Epidermal melanocyte (primary cell): ENCODE measurements at regions not wholly inside any gene's neighbourhood (a gene's known extent, or its start where the extent isn't known, plus 50 kb on each side); places are given as distances from the start of the nearest gene placed in this dataset.

Experiments
- DNase-seq: peaks from one replicate; pipeline ENCODE4 v3.0.0; 2011; ENCODE audit warnings: low spot score; ENCODE audit not compliant: insufficient read length

DNA sequence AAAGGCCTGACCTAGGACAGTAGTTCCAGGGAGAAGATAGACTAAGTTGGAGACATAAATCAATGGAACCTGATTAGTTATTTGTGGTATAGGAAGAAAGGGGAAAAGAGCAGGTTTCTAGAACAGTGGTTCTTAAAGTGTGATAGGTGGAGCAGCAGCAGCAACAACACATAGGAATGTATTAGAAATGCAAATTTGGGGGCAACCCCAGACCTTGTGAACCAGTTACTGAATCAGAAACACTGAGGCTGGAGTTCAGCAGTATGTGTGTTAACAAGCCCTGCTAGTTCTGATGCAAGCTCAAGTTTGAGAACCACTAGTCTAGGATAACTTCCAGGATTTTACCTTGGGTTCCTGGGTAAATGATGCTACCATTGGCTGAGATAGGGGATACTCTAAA is 308.7 kb downstream of the EMP1 start:
- no peak for DNase-seq

DNA sequence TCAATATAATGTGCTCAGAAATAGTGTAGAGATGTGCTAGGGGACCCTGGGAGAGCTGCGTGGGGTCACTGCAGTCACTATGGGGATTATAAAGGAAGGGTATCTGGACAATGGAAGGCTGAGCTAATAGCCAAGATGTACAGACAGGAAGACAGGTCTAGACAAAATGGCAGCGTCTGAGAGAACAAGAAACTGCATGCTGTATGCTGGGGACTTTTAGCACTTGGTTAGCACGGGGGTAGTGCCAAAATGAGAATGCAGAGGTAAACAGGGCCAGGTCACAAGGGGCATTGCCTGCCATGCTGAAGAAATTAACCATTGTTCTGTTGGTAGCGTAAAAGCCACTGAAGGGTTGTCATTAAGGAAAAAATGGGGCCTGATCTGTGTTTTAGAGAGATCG is 308.2 kb downstream of the EMP1 start:
- DNase-seq: no peak

DNA sequence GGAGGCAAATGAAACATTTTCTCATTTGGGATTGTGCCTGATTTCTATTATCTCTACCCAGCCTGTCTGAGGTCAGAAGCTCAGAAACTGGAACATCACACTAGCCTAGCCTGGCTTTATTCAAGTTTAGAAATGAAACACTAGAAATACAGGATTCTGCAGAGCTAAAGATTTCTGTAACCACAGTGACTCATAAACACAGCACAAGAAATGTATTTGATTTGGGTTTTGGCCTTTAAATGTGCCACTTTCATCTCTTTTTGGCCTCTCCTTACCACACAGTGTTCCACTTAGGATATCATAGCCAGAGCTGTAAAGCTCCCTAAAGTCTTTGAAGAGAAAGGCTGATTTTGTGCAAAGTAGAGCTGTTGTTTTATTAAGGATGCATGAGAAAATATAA is 307.5 kb downstream of the EMP1 start:
- DNase-seq: no peak

DNA sequence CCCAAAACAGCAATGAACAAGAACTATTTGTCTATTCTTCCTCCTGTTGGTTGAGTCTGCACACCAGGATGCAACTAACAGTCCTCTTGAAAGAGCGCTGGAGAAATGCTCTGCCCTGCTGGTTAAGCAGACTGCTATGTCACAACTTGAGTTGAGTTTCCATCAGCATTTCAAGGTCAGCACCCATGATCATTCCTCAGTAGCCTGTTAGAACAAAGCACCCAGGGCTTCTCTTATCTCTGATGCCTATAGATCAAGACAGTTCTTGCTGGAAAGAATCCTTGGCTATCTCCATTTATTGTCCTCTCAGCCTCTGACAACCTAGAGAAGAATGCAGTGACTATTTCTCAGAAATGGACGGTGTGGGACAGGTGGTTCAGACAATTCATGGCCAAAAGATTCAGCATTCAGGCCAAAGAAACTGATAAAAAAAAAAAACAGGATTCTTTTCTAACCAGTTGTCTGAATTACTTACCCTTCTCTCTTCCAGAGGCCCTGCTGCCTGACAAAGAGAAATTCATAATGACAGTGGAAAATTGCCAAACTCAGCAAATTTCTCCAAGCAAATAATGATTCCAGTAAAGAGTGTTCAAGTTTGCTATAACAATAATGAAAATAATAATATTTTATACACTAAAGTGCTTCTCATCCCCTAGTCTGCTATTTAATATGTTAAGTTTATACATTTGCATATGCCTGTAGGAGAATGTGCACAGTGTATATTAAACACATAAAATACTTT is 306.7 kb downstream of the EMP1 start:
- DNase-seq: no peak

DNA sequence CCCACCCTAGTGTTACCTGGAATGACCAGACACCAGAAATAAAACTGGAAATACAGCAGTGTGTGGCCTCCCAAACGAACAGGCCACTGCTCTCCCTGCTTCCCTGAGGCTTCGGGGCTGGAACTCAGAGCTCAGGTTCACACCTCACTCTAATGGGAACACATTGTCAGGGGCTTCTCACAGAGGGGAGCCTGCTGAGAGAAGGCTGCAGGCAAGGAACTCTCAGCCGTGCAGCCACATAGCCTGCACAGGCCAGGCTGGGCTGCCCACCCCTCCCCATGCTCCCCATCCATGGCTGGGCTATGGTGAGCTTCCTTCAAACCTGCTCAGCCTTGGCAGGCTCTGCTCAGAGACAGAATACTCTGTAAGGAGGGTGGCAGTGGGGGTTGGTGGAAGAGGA is 302.5 kb downstream of the EMP1 start:
- DNase-seq: no peak

DNA sequence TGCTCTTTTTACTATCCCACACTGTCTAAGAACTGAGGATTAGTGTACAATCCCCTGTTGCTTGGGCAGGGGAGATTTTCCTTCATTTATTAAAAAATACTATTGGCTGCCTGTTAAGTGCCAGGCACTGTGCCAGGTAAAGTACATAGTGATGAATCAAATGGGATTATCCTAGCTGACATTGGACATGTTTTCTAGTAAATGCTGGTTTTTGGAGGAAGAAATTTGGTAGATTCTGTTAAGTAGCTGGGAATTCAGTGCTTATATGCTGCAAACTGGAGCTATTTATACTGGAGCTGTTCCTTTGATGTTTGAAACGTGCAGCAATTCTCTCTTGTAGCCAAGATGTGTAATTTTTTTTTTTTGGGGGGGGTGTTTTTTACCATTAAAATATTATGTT is 299.6 kb downstream of the EMP1 start:
- DNase-seq: no peak

DNA sequence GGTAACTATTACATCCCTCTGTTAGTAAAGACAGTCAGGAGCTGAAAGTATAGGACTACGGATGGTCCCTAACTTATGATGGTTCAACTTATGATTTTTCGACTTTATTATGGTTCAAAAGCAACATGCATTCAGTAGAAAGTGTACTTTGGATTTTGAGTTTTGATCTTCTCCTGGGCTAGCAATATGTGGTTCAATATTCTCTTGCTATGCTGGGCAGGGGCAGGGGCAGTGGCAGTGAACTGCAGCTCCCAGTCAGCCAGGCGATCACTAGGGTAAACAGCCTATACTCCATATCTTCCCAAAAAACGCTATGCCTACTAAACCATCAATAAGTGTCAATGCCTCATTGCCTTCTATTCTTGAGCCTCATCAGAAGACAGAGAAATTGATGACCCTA is 292.7 kb downstream of the EMP1 start:
- no peak for DNase-seq

DNA sequence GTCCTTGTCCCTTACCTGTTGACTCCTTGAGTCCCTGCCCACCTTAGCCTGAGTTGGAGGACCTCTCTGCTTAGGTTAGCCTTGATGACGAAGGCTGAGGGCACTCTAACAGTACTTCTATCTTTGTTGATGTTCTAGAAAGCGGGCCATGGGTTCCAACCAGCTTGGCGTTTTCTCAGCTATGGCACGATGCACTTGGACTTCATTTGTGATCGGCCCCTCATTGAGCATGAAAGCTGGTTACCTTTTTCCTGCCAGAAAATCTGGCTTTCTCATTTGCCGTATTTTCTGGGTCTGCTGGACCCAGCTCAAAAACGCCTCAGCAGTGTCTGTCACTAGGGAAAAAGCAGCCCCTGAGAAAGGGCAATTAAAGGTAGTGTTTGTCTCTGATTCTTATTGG is 290.8 kb downstream of the EMP1 start:
- DNase-seq: no peak

DNA sequence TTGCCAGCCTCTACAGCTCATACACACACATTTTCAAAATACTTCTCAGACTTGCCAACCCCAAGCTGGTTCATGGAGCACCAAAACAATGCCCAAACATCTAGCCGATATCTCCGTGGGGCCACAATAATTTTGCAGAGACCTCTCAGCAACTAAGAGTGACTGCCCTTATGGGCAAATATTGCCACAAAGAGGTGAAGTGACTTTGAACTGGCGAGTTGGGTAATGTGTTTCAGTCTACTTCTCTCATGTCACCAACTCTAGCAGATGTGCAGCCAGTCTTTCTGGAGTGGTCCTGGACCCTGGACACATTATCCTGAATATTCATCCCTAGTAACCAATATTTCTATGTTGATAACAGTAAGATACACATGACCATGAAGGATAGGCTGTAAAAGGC is 290.3 kb downstream of the EMP1 start:
- DNase-seq: no peak

DNA sequence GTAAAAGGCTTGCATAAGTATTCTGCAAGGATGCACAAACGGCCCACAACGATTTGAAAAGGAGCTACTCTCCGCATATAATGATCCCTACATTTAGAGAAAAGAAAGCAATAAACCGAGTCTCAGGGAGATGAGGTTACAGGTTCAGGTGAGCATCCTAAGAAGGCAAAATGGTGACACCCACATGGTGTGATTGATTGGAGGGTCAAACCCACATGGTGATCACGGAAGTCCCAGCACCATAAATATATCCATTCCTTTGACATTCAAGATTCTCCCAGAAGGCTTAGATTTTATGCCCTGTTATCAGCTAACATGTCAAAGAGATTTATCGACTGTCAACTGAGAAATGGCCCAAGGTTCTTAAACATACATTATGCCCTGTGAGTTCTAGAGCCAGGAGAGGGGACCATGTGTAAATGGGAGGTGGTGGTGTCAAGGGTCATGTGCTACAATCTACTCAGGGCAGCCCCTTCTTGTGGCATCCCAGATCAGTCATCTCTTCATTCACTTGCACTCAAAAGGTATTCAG is 282.2 kb downstream of the EMP1 start:
- no peak for DNase-seq

DNA sequence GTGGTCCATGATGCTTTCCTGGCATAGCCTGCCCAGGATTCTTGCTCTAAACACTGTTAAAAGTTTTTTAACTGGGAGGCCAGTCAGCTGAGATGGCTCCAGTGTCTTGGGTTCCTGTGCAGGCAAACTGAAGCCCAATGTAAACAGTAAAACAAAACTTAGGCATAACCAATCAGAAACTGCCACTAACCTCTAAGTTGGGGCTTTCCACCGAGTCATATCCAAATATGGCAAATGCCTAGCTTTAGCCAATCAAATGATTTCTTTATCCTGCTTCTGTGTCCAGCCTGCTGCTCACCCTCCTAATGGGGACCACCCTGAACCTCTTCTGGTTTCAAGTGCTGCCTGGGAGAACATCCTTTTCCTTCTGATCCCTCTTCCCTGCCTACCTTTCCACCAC is 277.9 kb downstream of the EMP1 start:
- no peak for DNase-seq

DNA sequence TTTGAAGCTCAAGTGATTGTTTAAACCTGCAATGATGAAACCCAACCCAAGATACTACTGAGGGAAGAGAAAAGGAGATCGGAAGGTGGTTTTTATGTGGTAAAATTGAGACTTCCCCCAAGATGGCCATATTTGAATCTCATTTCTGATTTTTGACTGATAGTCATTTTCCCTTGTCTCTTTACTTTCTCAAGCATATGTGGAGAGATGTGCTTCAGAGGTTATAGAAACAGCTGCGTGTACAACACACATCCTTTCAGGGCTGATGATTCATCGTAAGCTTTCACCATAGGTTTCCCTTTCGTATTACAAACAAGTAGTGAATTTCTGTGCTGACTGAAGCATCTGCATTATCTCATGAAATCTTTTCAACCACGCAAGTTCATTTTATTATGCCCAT is 276.2 kb downstream of the EMP1 start:
- DNase-seq: no peak

DNA sequence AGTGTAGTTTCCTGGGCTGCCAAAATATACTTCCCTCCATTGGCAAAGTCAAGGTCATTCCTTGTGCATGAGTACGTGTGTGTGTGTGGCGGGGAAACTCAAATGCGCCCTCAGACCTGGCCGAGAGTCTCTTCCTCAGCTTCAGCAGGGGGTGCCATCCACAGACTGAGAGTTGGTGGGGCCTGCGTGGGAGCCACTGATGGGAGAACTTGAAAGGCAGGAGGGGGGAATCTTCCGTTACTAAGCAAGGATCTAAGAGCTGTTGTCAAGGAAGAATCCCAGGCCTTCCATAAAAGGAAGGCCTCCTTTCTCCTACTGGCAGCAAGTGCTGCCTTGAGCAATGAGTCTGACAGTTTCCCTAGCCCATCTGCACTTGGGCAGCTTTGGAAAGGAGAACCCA is 274.9 kb downstream of the EMP1 start:
- DNase-seq: no peak

DNA sequence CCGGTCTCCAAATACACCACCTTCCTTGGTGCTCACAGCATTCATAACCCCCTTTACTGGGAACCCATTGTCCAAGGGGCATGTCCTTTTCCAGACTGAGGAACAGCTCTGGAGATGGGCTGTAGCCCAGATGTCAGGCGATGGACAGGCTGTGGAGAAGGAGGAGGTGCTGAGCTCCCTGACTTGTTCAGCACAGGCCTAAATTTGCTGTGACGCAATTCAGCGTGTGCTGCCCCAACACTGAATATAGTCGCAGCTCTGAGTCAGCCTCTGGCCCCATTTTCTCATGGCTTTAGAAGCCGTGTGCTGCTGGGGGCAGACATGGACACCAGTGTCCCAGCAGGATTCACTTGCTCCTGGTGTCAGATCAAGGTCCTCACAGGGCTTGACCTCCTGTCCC is 269.1 kb downstream of the EMP1 start:
- no peak for DNase-seq

DNA sequence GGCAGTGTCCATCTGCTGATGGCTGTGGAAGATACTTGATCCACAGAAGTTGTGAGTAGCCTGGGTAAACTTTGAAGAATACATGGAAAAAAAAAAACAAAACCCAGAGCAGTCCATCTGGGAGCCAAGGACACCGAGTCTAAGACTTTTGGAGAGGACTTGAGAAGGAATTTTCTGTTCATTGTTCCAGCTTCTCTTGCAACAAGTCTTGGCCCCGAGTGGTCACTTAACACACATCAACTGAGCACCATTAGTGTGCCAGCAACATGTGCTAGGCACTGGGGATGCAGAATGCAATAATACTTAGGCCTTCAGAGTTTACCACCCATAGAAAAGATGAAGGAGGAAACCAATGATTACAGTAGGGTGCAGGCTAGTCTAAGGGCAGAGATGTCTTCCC is 266.7 kb downstream of the EMP1 start:
- no peak for DNase-seq

DNA sequence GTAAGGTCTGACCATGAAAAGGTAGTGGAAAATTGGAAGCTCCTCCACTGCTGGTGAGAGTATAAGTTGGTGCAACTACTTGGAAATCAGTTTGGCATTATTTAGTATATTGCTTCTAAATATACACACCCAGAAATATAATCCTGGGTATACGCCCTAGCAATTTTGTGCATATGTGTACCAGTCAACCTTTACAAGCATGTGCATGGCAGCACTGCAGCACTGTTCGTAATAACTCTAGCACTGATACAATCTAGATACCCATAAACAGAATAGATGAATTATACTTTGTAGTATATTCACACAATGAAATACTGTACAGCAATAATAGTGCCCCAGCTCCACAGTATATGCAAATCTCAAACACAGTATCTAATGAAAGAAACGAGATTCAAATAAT is 265.9 kb downstream of the EMP1 start:
- DNase-seq: no peak

DNA sequence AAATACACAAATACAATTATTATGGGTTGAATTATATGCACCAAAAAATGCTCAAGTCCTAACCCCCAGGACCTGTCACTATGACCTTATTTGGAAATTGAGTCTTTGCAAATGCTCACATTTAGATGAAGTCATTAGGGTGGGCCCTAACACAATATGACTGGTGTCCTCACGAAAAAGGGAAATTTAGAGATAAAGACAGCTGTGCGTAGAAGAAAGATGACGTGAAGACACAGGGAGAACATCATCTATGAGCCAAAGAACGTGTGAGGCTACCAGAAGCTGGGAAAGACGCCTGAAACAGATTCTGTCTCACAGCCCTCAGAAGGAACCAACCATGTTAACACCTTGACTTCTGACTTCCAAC is 259.2 kb downstream of the EMP1 start:
- no peak for DNase-seq

DNA sequence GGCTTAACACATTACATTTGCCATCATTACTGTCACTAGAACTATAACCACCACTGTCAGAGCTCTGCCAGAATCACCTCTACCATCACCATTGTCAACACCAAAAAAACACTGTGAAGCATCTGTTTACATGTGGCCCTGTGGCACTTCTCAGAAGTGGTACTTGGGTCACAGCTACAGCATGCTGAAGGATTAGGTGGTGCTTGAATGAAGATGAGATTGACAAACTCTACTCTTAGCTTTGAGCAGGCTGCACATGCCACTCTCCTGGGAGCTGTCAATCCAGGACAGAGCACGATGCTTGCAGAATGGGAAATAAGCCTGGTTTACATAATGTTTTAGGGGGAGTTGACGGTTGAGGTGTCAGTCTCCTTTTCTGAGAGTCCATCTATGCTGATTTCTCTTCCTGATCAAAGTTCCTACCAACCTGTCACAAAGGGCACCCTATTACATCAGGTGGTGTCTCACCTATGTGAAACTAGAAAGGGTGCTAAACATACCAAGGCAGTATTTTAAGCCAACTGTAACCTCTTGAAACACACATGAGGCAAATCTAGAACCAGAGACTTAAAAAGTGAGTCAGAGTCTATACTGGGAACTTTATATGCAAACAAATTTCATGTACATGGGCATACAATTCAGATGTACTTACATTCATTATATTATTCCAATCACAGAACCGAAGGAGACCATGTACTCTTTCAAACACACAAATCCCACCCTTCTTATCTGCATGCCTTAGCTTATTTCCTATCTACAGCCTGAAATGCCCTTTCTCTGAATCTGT is 258.7 kb downstream of the EMP1 start:
- DNase-seq: no peak

DNA sequence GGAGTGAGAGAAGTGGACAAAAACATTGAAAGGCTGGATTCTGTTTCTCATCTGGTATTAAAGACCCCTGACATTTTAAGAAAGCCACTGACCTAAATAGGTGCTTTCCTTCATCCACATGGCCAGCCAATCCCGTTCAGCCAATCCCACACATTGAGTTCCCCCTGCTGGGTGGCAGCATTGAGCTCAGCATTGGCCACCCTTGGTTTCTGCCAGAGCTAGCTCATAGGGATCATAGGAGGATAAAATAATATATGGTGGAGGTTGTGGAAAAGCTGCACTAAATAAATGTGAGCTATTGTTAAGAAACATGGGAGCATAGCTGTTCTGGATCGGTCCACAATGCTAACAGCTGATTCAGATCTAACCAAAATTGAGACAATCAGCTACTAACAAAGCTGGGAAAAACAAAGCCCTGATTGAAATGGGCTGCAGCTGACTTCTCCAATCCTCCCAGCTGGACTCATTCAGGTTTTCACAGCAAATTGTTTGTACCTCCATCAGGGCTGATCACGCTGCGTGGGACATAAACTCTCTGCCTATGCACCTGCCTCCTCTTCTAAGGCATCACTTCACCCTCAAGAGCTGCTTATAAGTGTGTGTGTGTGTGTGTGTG is 256.5 kb downstream of the EMP1 start:
- DNase-seq: no peak

DNA sequence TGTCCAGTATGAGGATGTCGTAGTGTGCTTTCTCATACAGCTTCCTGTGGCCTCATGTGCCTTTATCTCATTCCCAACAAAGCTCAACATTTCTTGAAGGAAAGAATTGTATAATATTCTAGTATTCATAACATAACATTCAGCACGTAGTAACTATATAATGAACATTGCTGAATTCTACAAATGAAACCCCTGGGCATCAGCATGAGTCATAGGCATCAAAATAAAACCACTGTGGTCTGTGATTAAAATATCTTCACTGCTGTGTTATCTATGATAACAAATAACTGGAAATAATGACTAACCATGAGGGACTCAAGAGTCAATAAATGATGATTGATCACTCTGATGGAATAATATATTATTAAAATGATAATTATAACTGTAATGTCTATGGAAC is 255.2 kb downstream of the EMP1 start:
- no peak for DNase-seq

DNA sequence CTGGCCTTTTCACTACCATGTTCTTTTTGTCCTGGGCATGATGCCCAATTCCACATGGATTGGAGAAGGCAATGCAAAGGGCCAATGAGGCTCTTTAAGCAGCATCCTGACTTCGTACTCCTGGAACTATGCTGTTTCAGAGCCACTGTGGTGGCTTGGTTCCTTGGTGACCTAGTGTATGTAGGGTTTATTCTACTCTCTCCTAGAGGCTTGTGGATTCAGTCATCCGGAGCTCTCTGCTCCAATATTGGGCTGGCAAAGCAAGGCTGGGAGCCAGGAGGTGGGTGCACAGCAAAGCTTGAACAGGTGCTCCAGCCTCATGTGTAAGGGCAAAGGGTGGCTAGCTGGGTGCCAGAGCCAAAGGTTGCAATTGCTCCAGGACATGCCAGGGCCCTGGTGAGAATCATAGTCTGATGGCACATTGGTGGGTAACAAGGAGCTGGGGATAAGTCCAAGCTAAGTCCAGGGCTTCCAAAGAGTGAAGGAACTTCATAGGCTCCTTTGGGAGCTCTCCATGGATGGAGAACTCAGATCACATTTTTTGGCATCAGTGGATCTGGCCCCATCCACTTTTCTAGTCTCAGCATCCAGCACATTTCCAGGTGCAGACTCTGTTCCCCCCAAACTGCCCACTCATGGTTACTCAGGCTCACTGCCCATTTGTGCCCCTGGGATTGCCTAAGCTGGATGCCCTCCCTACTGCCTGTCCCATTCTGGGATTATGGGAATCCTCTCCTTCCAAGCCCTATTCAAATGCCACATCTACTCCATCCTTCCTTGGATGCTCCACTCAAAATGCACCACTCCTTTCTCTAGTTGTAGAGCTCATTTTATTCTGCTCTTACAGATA is 253.9 kb downstream of the EMP1 start:
- DNase-seq: no peak

DNA sequence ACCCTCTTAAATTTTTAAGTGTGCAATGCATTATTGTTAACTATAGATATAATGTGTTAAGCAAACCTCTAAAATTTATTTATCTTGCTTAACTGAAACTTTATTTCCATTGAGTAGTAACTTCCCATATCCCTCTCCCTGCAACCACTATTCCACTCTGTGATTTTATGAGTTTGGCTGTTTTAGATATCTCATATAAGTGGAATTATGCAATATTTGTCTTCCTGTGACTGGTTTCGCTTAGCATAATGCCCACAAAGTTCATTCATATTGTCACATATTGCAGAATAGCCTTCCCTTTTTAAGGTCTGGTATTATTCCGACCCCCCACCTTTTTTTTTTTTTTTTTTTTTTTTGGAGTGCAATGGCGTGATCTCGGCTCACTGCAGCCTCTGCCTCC is 247.6 kb downstream of the EMP1 start:
- DNase-seq: no peak
